Activated gamma-delta T cell (primary cell): ENCODE measurements at regions not wholly inside any gene's neighbourhood (a gene's known extent, or its start where the extent isn't known, plus 50 kb on each side); places are given as distances from the start of the nearest gene placed in this dataset.

ENCODE experiments used
- DNase-seq: peaks from one replicate; lab custom pipeline; 2025; lab: John Stamatoyannopoulos, UW

DNA sequence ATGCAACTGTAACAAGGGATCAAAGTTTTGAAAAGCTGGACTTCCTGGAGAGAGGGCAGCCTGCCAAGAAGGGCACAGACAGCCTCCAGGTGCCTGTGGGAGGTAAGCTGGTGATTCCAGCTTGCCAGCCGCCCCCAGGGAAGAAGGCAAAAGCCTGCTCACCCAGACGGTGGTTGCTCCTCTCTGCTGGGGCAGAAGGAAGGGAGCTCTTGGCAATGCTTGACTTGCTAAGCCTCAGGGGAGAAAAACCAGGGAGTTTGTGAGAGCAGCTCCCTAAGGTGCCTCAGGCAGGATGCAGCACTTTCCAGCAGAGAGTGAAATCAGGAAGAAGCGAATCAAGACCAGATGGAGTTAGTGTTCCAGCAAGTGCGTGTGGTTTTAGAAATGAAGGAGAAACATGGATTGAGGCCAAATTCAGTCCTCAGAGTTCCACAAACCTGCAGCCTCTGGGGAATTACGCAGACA lies 553.6 kb downstream of the BUD13 start:
- DNase-seq = no peak

DNA sequence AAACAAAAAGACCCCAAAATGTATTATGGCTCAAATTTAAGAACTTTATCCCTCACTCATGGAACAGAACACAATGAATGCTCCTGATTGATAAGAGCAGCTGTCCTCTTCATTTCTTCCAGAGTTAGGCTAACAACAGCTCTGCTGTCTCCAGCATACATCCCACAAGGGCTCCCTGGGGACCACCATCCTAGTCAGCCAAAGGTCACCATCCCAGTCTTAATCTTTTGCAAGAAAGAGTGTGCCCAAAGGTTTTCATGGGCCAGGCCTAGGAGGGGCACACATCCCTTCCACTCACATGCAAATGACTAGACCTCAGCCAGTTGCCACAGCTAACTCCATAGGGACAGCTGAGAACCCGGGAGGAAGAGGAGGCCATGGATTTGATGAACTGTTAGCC lies 555.3 kb downstream of the BUD13 start:
- DNase-seq = no peak

GRCh38 chr11:116217006-116217405 lies 555.8 kb downstream of the BUD13 start:
- no peak for DNase-seq

- DNase-seq = no peak
Measured at GRCh38 chr11:116215471-116216113, 557.2 kb downstream of the BUD13 start.

DNA sequence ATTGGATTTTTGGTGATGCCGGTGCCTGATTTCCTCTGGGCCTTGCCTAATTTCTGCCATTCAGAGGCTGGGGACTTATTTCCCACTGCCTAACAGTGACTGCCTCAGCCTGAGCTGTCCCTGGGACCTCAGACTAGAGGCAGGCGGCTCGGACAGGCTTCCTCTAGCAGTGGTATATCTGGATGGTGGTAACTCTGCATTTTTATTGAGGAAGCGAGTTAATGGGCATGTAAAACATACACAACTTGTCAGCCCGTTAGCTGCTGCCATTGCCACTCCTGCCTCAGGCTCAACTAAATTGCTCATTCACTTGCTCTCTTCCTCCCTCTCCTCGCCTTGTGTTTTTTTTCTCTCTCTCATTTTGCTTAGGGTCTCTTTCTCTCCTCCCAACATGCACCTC lies 561.6 kb downstream of the BUD13 start:
- DNase-seq = no peak

GRCh38 chr11:116210663-116211062 lies 562.1 kb downstream of the BUD13 start:
- DNase-seq = no peak

- DNase-seq = no peak
Measured at GRCh38 chr11:116209255-116209654, 563.5 kb downstream of the BUD13 start.

DNA sequence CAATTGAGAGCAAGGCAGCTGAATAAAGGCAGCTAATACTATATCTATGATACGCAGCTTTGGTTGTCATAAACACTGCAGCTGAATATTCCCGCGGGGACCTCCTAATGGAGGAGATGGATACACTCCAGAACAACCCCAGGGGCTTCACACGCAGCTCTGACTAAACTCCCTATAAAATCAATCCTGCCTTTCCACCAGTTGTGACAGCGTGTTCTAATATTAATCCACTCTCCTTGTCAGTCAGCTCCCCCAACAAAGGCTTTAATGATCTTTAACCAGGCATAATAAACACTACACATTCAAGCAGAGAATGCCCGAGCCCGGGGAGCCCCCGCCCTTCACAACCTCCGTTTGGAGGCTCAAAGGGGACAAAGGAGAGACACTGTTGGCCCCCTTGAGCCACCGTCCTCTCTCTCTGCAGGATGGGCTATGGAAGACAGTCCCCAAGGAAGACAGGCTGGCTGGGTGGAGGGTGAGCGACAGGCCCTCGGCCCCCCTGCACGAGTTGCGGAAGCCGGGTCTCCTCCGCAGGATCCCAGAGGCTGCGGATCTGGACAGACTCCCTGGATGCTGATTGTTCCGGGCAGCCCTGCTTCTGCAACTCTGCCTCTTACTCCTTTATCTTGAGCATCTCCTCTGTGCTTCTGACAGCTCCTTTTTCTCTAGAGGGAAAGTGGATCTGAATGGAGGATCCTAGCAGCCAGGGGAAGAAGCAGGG lies 565.2 kb downstream of the BUD13 start:
- no peak for DNase-seq

- DNase-seq = no peak
Measured at GRCh38 chr11:116207019-116207418, 565.8 kb downstream of the BUD13 start.

DNA sequence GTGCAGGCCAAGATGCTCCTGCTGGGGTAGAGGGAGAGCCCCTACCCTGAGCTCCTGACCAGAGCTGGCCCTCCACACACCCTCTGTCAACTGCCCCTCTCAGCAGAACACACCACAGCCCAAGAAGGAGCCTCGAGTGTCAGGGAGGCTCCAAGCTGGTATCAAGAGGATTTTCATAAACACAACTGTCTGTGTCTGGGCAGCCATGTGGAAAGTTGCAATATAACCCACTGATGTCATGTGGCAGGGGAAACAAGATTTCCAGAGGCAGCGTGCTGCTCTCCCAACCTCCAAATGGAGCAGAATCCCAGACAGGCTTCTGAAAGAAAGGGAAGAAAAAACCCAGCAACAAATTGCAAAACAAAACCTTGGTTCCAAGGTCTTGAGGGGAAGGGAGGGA lies 569.9 kb downstream of the BUD13 start:
- no peak for DNase-seq

DNA sequence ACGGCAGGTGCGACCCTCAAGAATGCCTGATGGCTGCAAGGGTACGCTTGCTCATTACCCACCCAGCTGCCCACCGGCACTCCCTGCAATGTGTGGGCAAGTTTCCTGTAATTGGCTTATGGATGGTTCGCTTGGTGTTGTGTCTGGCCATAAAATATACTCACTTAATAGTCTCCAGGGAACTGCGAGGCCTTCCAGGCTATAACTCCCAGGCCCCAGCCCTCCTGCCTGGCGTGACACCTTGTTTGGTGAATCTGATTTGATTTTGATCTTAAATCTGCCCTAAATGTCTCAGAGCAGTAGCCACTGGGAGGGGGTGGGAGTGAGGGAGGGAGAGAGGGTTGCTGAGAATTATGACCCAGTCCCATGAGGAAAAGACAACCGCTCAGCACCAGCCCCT lies 572.2 kb downstream of the BUD13 start:
- DNase-seq = no peak

- DNase-seq = no peak
Measured at GRCh38 chr11:116199182-116199581, 573.6 kb downstream of the BUD13 start.

DNA sequence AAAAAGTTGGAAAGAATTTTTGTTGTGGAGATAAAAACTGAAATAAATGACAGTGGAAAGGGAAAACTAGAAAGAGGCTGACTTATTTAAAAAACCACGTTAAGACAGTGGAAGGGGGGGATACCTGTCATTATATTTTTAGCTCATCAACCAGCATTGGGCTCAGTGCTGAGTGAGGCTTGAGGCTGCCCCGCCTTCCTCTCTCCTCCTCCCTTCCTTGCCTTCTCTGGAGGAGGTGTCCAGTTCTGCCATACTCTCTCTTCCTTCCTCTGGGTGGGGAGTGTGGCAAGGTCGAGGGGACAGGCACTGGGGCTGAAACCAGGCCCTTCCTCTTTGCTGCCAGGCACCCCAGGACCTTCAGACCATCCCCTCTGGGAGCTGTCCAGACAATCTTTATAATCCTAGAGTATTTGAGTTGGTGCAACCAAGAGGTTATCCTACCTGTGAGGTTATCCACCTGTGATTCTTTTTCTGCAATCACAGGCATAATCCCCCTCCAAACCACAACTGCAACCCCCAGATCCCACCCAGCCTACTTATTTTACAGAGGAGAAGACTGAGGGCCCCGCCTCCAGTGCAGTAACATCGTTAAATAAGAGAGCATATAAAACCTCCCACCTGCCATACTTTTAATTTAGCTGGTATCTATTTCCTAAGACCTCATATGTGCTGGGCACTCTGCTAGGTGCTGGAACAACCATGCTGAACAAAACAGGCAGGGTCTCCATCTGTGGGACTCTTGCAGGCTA lies 578.5 kb downstream of the BUD13 start:
- no peak for DNase-seq

- DNase-seq = no peak
Measured at GRCh38 chr11:116193321-116194131, 579.3 kb downstream of the BUD13 start.

GRCh38 chr11:116192509-116193210 lies 580.1 kb downstream of the BUD13 start:
- no peak for DNase-seq

DNA sequence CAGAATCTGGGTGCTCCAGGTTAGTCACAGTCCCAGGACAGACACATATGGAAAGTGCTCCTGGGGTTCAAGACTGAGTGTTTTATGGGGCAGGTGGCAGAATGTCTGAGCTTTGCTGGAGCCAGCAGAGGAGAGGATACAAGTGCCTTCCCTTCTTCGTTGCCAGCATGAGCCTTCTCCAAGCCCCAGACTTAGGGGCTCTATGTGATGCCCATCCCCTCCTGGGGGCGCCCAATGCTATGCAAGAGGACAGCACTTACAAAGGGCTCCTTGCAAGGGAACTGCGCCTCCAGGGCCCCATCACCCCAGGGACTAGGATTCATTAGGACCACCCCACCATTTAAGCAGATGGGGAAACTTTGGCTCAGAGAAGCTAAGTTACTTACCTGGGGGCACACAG lies 581.9 kb downstream of the BUD13 start:
- no peak for DNase-seq

DNA sequence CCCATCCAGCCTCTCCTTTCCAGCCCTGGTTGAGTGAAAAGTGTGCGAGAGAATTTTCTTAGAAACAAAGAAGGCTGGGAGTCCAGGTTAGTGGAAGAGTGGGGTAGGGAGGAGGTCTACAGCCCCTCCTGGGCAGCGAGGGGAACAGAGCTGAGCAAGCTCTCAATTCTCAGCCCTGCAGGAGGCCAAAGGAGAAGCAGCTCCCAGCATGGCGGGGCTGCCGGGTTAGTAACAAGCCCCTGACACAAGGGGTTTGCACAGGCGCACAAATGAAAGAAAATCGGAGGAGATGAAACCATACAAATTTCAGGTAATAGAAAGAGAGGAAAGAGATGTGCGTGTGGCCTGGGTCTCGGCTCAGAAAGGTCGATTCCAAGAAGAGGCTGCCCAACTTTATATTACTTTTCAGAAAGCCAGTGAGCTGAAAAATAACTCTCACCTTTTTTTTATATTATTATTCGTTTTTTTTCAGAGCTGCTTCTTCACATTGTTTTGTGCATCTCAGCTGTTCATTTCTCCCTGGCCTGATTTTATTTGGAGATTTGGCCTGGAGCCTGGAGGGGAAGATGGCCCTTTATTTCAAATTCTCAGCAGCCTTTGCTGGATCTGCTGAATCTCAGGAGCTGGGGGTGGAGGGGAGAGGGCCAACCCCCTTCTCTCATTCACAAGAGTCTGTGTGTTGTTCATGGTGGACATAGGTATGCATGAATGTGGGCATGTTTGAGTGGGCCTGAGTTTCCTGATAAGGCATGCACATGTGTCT lies 583.2 kb downstream of the BUD13 start:
- no peak for DNase-seq

DNA sequence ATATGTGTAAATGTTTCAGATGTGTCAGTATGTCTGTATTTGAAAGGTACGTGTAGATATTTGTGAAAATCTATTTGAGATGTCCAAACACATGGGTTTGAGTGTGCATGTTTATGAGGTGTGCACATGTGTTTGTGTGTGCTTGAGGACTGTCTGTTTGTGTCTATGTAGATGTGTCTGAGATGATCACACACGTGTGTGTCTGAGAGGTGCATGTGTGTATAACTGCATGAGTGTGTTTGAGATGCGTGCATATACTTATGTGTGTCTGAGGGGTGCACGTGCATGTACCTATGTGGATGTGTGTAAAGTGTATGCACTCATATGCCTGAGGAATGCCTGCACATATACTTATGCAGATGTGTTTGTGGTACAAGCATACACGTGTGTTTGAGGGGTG lies 584.4 kb downstream of the BUD13 start:
- no peak for DNase-seq

DNA sequence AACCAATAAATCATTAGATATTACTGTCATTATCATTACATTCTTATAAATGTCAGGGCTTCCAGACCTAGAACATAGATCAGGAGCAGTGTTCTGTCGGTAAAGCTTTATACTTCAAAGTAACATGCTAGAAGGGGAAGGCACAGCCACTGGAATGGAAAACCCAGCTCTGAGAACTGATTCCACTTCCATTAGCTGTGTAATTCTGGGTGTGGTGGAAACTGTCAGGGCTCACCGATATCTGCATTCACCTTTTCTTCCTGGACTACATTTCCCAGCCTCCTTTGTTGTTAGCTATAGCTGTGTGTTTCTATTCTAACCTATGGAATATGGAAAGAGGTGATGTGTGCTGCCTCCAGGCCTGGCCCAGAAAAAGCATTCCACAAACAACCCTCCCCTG lies 585.8 kb downstream of the BUD13 start:
- DNase-seq = no peak

GRCh38 chr11:116185551-116185950 lies 587.2 kb downstream of the BUD13 start:
- no peak for DNase-seq

- no peak for DNase-seq
Measured at GRCh38 chr11:116184763-116185162, 588.0 kb downstream of the BUD13 start.
